ENCODE measurements at regions not wholly inside any gene's neighbourhood (a gene's known extent, or its start where the extent isn't known, plus 50 kb on each side); places are given as distances from the start of the nearest gene placed in this dataset.
"Not testable (repeated sequence)": the region's sequence is repeated elsewhere in the genome, so short reads cannot be mapped to it uniquely, and the experiment has no call there.

DNA sequence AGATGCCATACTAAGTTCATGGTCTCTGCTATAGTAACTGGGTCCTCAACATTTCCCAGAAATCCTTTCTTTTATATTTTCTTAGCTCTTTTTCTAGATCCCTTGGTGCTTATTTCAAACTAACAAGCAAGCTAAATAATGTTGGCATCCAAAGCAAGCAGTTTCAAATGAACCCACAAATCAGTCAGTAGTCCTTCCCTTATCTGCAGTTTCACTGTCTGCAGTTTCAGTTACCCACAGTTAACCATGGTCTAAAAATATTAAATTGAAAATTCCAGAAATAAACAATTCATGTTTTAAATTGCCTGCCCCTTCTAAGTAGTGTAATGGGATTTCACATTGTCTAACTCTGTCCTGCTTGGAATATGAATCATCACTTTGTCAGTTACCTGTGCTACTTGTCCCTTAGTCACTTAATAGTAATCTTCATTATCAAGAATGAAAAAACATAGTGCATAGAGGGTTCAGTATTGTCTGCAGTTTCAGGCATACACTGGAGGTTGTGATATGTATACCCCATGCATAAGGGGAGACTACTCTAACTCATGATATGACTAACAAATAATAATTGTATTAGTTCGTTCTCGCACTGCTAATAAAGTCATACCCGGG is 633.7 kb downstream of the MECOM start:
- DNase-seq (ENCODE audit: low read depth, low spot score): no peak

DNA sequence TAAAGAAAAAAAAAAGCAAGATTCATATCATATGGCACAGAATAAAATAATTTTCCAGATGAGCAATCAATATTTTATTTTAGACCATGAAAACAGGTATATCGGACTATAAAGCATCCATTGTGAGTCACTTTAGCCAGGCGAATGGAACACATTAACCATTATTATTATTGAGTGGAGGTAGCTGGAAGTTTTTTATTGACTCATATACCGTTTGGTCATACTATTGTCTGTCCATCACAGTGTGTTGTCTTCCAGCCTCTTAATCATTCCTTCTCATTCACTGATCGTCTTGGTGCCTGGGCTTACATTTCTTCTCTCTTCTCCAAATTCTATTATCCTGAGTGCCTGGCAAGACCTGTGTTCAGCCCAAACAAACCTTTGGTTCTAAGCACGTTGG is 634.8 kb downstream of the MECOM start:
- no peak for DNase-seq (ENCODE audit: low read depth, low spot score)

DNA sequence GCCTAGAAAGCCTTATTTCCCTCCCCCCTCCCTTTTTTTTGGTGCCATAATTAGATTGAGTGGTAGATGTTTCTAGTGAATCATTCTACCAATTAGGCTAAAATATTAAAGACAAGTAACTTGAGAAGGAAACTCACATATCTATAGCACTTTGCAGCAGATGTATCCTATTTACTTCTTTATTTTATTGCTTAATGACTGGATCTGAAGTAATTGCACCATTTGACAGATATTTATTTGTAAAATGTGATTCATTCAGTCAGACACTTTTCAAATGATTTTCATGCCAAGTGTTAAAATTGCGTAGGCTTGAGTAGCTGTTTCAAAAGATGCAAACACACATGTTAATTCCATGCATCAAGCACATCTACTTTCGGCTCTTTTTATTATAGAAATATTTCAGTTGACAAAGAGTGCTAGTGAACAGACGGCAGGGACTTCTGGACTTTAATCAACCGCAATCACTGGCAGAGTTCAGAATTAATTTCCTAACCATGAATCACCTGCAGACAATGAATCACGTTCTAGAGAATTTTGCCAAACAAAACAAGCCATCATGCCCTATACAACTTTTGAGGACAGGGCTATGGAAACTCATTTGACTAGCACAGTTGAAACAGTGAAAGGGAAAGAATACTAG is 636.8 kb downstream of the MECOM start:
- no peak for DNase-seq (ENCODE audit: low read depth, low spot score)

DNA sequence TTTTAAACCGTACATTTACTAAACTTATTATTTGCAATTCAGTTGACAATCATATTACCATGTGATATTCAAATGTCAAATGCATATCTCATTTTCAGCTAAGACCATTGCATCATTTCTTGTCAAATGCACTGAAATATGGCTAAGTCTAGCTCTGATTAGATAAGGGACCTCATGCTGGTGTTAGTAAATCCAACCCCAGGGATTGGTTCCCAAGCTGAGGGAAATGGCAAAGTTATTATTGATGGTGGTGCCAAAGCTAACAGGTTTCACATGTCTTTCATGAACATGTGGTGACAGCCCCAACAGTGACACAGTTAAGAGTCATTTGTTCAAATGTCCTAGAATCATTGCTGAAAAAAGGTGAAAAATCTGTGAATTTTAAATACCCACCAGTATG is 641.1 kb downstream of the MECOM start:
- DNase-seq (ENCODE audit: low read depth, low spot score): no peak

DNA sequence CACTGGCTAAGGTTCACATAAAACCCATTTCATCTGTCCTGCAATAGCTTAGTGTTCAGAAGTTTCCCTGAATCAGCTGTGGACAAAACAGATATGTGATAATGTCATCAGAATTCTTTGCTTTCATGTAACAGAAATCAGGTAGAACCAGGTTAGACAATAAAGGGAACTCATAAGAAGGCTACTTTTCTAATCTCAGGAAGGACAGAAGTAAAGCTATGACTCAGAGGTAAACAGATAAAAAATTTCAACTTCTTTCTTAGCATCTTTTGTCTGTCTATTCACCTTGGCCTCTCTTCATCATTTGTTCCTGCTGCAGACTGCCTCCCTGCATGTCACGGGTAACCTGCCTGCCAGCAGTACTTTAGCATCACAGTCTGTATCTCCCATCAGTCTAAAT is 643.1 kb downstream of the MECOM start:
- no peak for DNase-seq (ENCODE audit: low read depth, low spot score)

DNA sequence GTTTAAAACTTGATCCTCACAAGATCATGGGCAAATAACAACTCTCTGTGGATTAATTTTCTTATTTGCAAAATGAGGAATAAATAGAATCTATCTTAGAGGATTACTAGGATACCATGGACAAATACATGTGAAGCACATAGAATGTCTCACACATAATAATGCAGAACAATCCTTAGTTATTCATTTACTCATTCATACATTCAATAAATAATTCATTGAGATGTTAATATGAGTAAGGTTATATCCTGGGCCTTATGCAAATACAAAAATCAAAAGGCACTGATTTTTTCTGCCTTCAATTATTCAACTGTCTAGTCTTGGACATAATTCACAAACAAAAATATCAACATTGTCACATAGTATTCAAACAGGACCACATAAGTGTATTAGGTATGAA is 654.1 kb downstream of the MECOM start:
- no peak for DNase-seq (ENCODE audit: low read depth, low spot score)

DNA sequence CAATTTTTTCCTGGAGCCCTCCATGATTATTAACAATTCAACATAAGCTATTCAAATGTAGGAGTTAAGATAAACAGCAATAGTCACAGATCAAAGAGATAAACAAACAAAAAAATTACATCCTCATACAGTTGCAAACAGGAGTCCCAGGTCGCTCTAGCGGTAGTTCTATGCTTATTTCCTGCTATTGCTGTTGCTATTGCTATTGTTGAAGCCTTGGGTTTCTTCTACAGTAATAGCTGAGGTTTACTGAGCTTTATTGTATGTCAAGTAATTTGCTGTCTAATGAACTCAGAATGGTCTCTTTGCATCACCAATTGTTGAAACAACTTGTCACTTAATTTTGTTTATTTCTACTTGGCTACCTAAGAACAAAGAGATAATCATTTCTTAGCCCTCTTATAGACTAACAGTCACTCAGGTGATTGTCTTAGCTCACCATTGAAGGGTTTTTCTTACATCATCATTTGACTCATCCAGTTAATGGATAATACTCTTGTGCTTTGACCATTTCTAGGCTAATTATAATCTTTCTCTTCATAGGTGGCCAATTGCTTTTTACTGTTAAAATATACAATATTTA is 654.6 kb downstream of the MECOM start:
- DNase-seq (ENCODE audit: low read depth, low spot score): no peak

DNA sequence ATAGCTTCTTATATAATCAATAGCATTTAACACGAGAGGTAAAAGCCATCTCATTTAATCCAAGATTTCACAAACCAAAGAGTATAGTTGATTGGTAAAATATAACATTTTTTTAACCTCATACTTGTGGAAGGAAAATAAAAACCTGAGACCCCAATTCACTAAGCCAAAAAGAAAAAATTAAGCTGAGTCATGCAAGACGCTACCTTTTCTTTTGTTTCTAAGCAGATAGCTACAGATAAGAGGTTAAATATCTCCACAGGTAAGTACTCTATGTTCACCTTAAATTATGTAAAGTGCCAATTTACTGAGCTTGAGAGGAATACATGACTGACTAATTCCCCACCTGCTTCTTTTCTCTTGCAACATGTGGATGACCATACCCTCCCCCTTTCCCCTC is 656.4 kb downstream of the MECOM start:
- DNase-seq (ENCODE audit: low read depth, low spot score): no peak

DNA sequence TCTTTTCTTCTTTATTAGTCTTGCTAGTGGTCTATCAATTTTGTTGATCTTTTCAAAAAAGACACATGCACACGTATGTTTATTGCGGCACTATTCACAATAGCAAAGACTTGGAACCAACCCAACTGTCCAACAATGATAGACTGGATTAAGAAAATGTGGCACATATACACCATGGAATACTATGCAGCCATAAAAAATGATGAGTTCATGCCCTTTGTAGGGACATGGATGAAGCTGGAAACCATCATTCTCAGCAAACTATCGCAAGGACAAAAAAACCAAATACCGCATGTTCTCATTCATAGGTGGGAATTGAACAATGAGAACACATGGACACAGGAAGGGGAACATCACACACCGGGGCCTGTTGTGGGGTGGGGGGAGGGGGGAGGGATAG is 657.1 kb downstream of the MECOM start:
- DNase-seq (ENCODE audit: low read depth, low spot score): not testable (repeated sequence)

DNA sequence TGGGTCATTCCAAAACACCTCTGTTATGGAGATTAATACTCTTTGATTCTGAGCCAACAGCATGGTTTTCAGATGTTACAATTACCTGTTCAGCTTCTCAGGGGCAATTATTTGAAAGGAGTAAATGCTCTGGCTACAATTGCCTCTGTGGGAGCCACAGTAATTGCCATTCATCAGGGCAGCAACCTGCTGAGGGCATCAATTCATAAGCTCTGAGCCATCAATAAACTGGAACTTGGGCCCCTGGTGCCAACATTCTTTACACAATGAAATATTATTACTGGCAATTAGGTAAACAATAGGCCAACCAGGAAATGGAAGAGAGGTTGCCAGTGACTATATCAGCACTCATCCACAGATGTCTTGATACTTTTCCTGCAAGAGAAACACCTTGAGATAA is 660.8 kb downstream of the MECOM start:
- DNase-seq (ENCODE audit: low read depth, low spot score): peak; percentile 17

DNA sequence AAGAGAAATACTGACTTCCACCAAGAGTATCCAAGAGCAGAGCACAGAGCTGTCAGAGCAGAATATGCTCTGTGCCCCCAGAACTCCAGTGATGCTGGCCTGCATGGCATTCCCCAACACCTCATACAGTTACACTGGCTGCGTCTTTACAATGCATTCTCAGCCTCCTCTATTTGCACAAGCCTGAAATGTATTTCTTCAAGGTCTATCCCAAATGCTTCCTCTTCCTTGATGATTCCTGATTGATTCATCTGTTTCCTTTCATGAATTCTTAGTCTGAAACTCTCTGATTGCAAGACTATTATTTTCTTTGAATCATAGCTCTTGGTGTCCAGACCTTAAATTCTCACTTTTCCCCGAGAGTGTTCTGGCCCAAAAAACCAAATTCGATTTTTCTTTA is 664.7 kb downstream of the MECOM start:
- no peak for DNase-seq (ENCODE audit: low read depth, low spot score)

DNA sequence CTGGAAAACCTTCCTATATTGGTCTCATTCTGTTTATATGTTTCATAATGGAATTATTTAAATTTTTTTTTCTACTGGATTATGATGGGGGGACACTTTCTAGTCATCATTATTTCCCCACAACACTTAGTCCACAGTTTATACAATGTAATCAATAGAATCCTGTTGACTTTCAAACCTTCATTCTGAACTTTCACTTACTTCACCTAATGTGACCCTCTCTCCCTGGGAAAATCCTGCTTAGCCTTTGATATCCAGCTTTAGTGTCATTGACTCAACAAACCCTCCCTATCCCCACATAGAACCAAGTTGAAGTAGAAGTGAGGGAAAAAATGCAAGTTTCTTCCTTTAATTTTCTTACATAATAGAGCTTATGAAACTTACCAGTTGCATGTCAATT is 666.0 kb downstream of the MECOM start:
- DNase-seq (ENCODE audit: low read depth, low spot score): no peak

DNA sequence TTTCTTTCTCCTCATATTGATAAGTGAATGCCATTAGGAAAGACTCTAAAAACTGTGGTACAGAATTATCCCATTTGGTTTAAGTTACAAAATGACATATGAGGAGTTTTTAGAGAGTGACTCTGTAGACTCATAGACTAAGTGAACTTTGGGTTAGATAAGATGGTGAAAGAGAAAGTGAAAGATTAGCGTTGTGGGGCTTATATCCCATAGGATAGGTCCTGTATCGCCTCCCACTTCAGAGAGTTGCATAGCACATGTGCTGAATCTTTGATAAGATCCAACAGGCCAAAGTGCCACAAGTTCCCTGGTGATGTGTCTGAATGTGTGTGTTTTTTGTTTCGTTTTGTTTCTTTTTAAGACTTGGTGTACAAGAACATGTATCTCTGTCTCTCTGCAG is 666.9 kb downstream of the MECOM start:
- DNase-seq (ENCODE audit: low read depth, low spot score): no peak

DNA sequence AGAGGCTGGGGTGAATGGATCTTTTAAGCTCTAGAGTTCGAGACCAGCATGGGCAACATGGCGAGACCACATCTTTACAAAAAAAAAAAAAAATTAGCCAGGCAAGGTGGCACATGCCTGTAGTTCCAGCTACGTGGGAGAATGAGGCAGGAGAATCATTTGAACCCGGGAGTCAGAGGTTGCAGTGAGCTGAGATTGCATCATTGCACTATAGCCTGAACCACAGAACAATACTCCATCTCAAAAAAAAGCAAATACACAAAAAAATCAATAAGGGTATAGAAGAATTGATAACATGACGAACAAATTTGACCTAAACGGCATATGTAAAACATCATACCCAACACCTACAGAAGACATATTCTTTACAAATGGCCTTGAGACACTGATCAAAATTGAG is 668.4 kb downstream of the MECOM start:
- DNase-seq (ENCODE audit: low read depth, low spot score): no peak

DNA sequence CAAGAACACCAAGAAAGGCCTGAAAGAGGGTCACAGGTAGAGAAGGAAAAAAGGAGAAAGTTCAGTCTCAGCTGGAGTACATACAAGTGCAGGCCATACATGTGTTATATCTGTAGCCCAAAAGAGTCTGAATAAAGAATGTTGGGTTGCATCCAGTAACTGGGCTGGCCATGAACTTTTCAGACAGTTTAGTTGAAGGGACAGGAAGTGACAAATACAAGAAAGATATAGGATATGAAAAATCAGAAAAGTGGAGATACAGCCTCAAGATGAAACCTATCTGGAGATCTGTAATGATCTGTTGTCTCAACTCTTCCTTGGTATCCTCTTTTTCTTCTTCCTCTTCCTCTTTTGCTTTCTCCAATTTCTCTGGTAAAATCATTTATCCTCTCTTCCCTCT is 671.7 kb downstream of the MECOM start:
- DNase-seq (ENCODE audit: low read depth, low spot score): no peak

DNA sequence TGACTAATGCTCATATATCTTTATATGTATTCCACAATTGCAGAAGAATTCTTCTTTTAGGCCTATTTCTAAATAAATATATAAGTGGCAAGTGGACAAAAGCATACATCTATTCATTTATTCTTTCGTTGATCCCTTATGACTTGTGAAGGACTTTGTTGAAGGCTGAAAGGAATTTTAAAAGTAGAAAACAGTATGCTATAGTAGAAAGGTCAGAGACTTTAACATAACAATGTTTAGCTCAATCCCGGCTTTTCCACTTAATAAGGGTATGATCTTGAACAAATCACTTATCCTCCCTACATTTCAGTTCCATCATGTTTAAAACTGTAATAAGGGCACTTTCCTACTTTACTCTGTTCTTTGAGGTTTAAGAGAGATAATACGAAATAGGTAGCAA is 672.9 kb downstream of the MECOM start:
- DNase-seq (ENCODE audit: low read depth, low spot score): no peak

DNA sequence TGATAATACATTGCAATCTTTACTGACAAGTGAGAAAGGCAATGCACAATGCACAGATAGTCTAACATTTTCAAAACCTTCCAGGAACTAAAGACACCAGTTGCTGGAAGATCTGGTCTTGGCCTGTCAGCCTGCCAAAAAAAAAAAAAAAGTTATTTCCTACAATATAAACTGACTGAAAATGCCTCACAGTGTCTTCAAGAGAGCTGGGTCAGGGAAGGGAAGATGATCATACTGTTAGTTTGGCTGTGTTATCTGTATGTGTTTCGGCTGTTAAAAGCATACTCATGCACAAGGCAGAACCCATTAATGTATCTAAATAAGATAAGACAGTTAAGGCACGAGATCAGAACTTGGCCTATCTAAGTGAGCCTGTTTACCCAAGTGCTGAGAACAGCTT is 673.4 kb downstream of the MECOM start:
- no peak for DNase-seq (ENCODE audit: low read depth, low spot score)

DNA sequence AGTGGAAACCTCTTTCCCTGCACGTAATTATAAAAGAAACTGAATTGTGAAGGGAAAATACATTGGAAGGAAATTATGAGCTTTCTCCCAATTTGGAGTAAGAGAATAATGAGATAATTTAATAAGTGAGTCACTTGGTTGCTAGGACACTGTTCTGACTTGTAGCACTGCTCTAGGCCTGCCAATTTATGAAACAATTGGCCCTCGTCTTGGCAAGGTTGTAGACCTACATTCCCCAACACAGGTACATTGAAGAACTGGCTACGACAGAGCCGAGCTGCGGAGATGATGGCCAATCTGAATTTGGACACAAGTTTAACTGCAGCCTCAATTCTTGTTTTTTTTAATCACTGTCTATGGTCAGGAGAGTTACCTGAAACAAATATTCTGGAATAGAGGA is 674.1 kb downstream of the MECOM start:
- no peak for DNase-seq (ENCODE audit: low read depth, low spot score)

DNA sequence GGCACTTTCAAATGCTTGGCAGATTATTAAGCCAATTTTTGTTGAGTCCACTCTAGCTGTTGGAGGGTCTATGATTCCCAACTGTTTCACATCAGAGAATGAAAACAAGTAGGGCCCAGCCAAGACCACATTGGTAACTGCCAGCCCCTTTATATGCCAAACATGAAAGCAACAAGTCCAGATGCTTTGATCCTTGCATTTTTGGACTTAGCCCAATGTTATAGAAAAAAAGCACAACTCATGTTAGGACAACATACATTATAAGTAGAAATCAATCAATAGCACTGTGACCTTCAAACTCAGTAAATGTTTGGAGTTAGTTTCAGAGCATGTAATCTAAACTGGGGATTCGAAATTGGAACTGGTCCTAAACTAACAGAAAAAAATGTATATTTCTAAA is 674.7 kb downstream of the MECOM start:
- DNase-seq (ENCODE audit: low read depth, low spot score): no peak

DNA sequence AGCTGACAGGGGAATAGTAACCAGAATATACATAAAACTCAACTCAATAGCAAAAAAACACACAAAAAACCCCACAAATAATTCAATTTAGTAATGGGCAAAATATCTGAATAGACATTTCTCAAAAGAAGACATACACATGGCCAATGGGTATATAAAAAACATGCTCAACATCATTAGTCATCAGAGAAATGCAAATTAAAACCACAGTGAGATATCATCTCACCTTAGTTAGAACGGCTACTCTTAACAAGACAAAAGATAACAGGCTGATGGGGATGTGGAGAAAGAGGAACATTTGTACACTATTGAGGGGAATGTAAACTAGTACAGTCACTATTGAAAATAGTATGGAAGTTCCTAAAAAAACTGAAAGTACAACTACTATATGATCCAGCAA is 678.6 kb downstream of the MECOM start:
- no peak for DNase-seq (ENCODE audit: low read depth, low spot score)

DNA sequence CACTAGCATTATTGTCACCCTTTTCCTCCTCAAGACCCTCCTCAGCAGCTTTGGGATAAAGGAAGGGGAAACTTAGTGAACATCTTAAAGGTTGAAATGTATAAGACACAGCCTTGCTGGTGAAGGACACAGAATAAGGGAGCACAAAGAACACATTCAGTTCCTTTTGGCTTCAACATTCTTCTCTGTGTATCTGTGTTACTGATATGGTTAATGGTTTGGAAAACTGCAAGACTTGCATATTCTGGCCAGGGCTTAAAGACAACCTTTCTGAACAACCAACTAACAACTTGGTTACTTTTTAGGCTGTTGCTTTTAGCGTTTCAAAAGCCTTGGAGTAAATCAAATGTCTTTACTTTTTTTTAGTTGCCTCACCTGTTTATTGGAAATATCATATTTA is 680.5 kb downstream of the MECOM start:
- no peak for DNase-seq (ENCODE audit: low read depth, low spot score)

DNA sequence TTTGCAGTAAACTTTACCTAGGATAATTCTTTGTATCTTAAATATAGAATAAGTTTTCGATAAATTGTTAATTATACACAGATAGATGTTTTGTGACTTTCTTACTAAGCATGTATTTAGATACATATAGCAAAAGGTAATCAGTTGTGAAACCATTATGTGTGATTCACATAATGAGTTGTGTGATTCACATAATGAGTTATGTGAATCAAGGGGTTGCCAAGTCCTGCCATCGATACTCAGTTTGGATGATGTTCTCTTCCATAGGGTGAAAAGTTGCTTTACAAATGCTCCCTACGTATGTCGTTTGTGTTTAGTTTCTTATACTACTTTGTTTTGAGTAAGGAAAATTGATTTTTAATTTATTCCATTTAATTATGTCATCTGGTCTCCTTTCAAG is 682.1 kb downstream of the MECOM start:
- no peak for DNase-seq (ENCODE audit: low read depth, low spot score)

DNA sequence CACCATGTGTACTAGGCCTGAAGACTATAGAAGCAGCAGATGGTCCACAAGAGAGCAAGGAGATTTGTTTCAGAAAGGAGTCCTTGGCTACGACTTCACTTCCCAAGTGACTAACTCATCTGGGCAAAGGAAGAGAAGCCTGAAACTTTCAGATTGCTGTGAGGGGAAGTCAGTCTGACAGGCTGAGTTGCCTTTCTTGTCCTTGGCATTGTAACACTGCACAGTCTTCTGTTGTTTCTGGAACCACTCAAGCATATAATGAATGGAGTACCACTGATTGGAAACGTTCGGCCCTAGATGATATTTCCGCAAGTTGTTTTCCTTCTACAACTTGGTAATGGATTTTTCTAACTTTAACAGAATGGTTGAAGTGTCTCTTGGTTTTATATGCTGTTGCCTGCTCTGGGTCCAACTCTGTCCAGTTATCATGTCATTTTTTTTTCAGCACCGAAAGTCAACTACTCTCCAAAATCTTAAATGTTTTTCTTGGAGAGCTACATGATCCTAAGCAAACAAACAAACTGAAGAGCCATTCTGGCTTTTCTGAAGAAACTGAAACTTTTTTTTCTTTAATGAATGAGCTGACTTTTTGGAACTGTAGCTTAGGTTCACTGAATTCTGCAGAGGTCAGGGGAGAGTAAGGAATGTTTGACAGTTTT is 685.7 kb downstream of the MECOM start:
- no peak for DNase-seq (ENCODE audit: low read depth, low spot score)

Data from iPS DF 19.7 (cell line).